Lower leg skin (tissue), 4 donors: ENCODE measurements at regions not wholly inside any gene's neighbourhood (a gene's known extent, or its start where the extent isn't known, plus 50 kb on each side); places are given as distances from the start of the nearest gene placed in this dataset.

Experiments
- DNase-seq, 2 donors: peaks; one replicate each; pipeline ENCODE4 v3.0.0-alpha.2; 2019; ENCODE audit warnings: low spot score in 2 of 2
- H3K4me3 ChIP-seq: fragments of 200-600 bp; sonication (generic); 2 replicates; pipeline ENCODE4 v1.5.1; 2017; ENCODE audit warnings: mild to moderate bottlenecking, low read depth; ENCODE audit not compliant: poor library complexity, severe bottlenecking
- CTCF ChIP-seq, 3 donors: fragments of 450-650 bp; IDR thresholded peaks; one replicate each; pipeline ENCODE4 v1.5.1; 2016; ENCODE audit warnings: antibody characterized with exemption in 3 of 3, mild to moderate bottlenecking in 3 of 3, moderate library complexity in 2 of 3
- POLR2A ChIP-seq, 2 donors: fragments of 450-650 bp; IDR thresholded peaks; one replicate each; pipeline ENCODE4 v1.6.1; 2016 to 2017; ENCODE audit warnings: antibody characterized with exemption in 2 of 2, mild to moderate bottlenecking in 1 of 2, moderate library complexity in 1 of 2
- WGBS, 2 donors: methylation state at CpG; one replicate each; pipeline ENCODE4 v1.1.5; 2018; 5-methylcytosine and 5-hydroxymethylcytosine counted together
- intact Hi-C: fragments of 100-400 bp; cut with DNase I; formaldehyde crosslinking; loops from one replicate; pipeline ENCODE4 v1.15.0; 2023; ENCODE audit warnings: low total_unique reads

DNA sequence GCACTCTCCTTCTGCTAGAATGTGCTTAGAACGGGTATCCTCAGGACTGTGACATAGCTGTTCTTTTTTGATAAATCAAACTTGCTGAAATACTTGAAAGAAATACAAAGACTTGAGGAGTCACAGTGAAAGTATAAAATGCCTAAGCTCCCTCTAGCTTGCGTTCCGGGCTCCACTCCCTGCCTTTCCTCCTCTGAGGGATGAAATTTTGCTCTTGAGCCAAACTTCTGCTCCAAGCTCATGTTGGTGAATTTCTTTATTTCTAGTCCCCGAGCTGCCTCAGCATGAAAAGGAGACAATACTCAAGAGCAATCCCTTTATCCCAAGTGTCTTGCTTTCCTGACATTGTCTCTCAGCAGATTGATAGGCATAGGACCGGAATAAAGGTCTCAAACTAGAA lies 499.6 kb upstream of the ADARB2 start:
- TF ChIP-seq POLR2A (IDR thresholded peaks at IDR 0.05) (no peak), CTCF (IDR thresholded peaks at IDR 0.05) (no peak)
- WGBS, 2 donors = 68 to 70% methylated on average over 5 of the region's 5 CpGs
- intact Hi-C loops = no loop called here
- H3K4me3 ChIP-seq = no peak overlapping the region
- DNase-seq = no peak

DNA sequence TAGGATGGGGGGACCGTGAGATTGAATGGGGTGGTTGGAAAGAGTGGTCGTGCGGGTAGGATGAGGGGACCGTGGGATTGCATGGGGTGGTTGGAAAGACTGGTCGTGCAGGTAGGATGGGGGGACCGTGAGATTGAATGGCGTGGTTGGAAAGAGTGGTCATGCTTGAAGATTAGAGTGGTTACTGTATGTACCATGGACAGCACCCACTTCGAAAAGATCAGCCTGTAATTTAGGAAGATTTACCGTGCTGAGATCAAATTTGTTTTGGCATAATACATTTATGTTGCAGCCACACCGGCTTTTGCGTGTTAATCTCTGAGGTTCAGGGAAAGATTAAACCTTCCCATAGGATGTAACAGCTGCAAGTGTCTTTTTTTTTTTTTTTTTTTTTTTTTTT lies 495.2 kb upstream of the ADARB2 start:
- no peak for DNase-seq
- 86 to 87% methylated on average over 11 of the region's 11 CpGs for WGBS, 2 donors
- intact Hi-C loops = no loop called here
- TF ChIP-seq CTCF (IDR thresholded peaks at IDR 0.05) = no peak
- TF ChIP-seq POLR2A (IDR thresholded peaks at IDR 0.05) = no peak
- no peak overlapping the region for H3K4me3 ChIP-seq

DNA sequence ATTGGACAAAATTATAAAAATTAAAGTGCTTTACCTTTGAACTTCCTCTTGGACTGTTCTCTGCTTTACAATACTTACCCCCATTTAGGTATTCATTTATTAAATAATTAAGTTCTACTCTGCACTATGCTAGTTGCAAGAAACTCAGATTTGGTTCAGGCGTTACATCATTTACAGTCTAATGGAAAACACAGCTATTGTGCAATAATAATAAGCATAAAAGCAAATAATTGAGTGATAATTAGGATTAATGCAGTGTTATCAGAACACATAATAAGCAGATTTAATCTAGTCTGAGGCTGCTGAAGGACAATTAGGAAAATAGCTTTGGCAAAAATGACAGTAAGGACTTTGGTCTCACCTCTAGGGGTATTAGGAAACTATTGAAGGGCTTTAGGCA lies 493.2 kb upstream of the ADARB2 start:
- TF ChIP-seq CTCF (IDR thresholded peaks at IDR 0.05) (no peak), POLR2A (IDR thresholded peaks at IDR 0.05) (no peak)
- 92 to 93% methylated on average over 1 of the region's 1 CpG for WGBS, 2 donors
- no peak overlapping the region for H3K4me3 ChIP-seq
- no peak for DNase-seq
- intact Hi-C loops = no loop called here

- DNase-seq = no peak
- no peak overlapping the region for H3K4me3 ChIP-seq
- WGBS, 2 donors = 75 to 82% methylated on average over 5 of the region's 5 CpGs
- no peak for TF ChIP-seq POLR2A (IDR thresholded peaks at IDR 0.05)
- TF ChIP-seq CTCF (IDR thresholded peaks at IDR 0.05) = no peak
- intact Hi-C loops = no loop called here
Observed at GRCh38 chr10:2228320-2228901, 491.1 kb upstream of the ADARB2 start.

DNA sequence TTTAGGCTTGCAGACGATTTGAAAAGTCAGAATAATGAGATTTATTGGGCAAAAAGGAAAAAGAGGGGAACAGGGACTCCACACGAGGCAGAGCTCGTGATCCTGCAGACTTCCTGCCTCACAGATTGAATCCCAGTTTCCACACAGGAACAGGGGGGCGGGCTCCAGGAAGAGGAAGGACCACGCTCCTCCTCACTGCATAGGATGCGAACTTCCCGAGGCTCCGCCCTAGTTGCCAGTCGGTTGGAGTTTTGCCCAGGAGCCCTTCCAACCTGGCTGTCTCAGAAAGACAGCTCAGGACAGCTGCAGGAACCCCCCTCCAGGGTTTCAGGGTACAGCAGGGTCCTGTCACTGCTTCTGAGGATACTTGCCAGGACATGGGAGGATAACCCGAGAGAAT lies 488.3 kb upstream of the ADARB2 start:
- no peak overlapping the region for H3K4me3 ChIP-seq
- WGBS, 2 donors = 53 to 57% methylated on average over 10 of the region's 10 CpGs
- intact Hi-C loops = no loop called here

More for the DNA sequence above, 488.3 kb upstream of the ADARB2 start:
- TF ChIP-seq POLR2A (IDR thresholded peaks at IDR 0.05) (no peak), CTCF (IDR thresholded peaks at IDR 0.05) (no peak)
- DNase-seq = no peak
